ENCODE measurements at regions not wholly inside any gene's neighbourhood (a gene's known extent, or its start where the extent isn't known, plus 50 kb on each side); places are given as distances from the start of the nearest gene placed in this dataset.

DNA sequence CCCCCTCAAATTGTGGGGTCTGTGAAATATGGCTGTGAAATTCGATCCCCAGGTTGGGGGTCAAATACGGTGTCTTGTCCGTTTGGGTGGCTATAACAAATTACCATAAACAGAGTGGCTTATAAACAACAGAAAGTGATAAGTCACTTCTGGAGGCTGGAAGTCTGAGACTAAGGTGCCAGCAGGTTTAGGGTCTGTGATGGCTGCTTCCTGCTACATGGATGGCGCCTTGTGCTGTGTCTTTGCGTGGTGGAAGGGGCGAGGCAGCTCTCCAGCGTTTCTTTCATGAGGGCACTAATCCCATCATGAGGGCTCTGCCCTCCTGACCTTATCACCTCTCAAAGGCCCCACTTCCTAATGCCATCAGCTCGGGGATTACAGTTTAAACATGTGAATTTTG, 120.0 kb downstream of the IRF8 start:
- DNase-seq (ENCODE audit: low read depth in 1 of 2, low spot score in 1 of 2) (no peak), FAIRE-seq (no peak), ATAC-seq (no peak)
- Histone ChIP-seq H3K4me2 (no peak overlapping the region), H3K4me1 (no peaks in the 10 kb centered on the region), H3K9me3 (peaks cover 40% of the 10 kb centered on the region), H3K4me3 (no peak overlapping the region), H3K27ac (no peak overlapping the region)
- 41% methylated on average over 8 of the region's 8 CpGs for WGBS (ENCODE audit: missing lambda C conversion rate)
- ChIA-PET CTCF (interaction anchor here (0.6 to 19.3 kb wide), 6 partner anchors 10 to 405 kb away, joined by 3 to 405 read pairs (median 4); no protein-coding TSS in a partner anchor), POLR2A (no interaction called here)
- TF ChIP-seq ESRRA (IDR thresholded peaks at IDR 0.05; ENCODE audit: borderline replicate concordance, low read length) (no peak), CHD4 (IDR thresholded peaks at IDR 0.05; ENCODE audit: borderline replicate concordance) (no peak), POLR2AphosphoS2 (conservative IDR thresholded peaks at IDR 0.05; ENCODE audit: low read length) (no peak), PHF8 (IDR thresholded peaks at IDR 0.05; ENCODE audit: borderline replicate concordance, low read depth) (no peak), SMC3 (IDR thresholded peaks at IDR 0.05) (no peak), JUNB (IDR thresholded peaks at IDR 0.05) (no peak), RNF2 (IDR thresholded peaks at IDR 0.05; ENCODE audit: borderline replicate concordance, low read depth) (no peak)

DNA sequence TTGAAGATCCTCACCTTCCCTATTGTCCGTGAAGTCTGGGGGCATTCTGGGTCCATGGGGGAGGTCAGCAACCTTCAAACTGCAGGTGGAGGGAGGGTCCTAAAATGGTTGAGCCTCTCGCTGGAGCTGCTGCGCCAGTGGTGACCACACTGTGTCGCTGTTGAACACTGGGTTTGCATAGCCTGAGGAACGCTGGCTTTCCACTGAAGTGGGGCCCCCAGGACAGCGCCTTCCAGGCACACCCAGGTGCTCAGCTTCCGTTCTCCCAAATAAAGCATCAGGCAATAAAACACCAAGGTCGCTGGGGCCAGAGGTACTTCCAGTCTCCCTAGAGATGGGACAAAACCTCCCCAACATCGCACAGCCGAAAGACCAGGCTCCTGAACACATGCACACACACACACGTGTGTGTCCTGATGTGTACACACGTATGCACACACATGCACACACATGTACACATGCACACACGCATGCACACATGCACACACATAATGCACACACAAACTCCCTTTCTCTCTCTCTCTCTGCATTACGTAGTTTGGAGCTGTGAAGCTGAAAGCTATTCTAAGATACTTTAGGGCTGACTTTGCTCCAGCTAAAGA, 120.6 kb downstream of the IRF8 start:
- Histone ChIP-seq H3K4me2 (no peak overlapping the region), H3K4me3 (no peak overlapping the region), H3K27ac (no peak overlapping the region), H3K4me1 (no peaks in the 10 kb centered on the region), H3K9me3 (peaks cover 46% of the 10 kb centered on the region)
- 20% methylated on average over 11 of the region's 14 CpGs for WGBS (ENCODE audit: missing lambda C conversion rate)
- FAIRE-seq (no peak), ATAC-seq (no peak), DNase-seq (ENCODE audit: low read depth in 1 of 2, low spot score in 1 of 2) (peak in 1 of 2 experiments; percentile 22)
- TF ChIP-seq CBX2 (IDR thresholded peaks at IDR 0.05; ENCODE audit: borderline replicate concordance, low read depth) (no peak), EP300 (IDR thresholded peaks at IDR 0.05) (no peak), TP53 (CRISPR knock-in tag; IDR thresholded peaks at IDR 0.05) (no peak), FOSB (CRISPR knock-in tag; IDR thresholded peaks at IDR 0.05) (no peak)
- ChIA-PET CTCF (interaction anchor here (1.0 to 19.3 kb wide), 4 partner anchors 9 to 206 kb away, joined by 3 to 405 read pairs (median 36); no protein-coding TSS in a partner anchor), POLR2A (no interaction called here)

DNA sequence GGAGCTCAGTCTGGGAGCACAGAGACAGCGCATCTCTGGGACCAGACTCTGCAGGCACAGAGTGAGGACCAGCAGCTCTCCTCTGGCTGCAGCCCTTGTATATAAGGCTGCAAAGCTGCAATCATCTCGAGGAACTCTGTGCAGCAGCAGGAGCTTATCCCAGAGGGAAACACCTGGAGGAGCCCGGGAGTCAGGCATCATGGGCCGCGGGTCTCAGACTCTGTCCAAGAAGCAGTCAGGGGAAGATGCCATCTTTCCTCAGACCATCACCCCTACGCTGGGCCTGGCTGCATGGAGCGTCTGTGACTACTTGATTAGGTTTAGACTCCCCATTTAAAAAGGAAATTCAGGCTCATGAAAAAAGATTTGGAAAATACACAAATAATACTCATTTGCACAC, 122.0 kb downstream of the IRF8 start:
- ATAC-seq: no peak
- Histone ChIP-seq H3K4me2 (no peak overlapping the region), H3K27ac (no peak overlapping the region), H3K9me3 (peaks cover 55% of the 10 kb centered on the region), H3K4me3 (no peak overlapping the region), H3K4me1 (no peaks in the 10 kb centered on the region)
- CTCF ChIA-PET: interaction anchor here (1.0 to 19.3 kb wide), 2 partner anchors 10 to 201 kb away, joined by 3 to 405 read pairs; no protein-coding TSS in a partner anchor
- no peak for FAIRE-seq
- WGBS (ENCODE audit: missing lambda C conversion rate): 49% methylated on average over 7 of the region's 7 CpGs
- POLR2A ChIA-PET: no interaction called here
- no peak for DNase-seq (ENCODE audit: low read depth in 1 of 2, low spot score in 1 of 2)
- no peak for TF ChIP-seq KDM5A (IDR thresholded peaks at IDR 0.05)
- no peak for TF ChIP-seq EHMT2 (IDR thresholded peaks at IDR 0.05; ENCODE audit: low read depth)
- TF ChIP-seq, protein P1, sequence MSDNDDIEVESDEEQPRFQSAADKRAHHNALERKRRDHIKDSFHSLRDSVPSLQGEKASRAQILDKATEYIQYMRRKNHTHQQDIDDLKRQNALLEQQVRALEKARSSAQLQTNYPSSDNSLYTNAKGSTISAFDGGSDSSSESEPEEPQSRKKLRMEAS (IDR thresholded peaks at IDR 0.05): no peak
- no peak for TF ChIP-seq HOXB13 (CRISPR knock-in tag; IDR thresholded peaks at IDR 0.05; ENCODE audit: low read depth)
- no peak for TF ChIP-seq JUNB (IDR thresholded peaks at IDR 0.05)
- no peak for TF ChIP-seq FOSB (CRISPR knock-in tag; IDR thresholded peaks at IDR 0.05)
- no peak for TF ChIP-seq PHF8 (IDR thresholded peaks at IDR 0.05; ENCODE audit: borderline replicate concordance, low read depth)
- no peak for TF ChIP-seq RARB (CRISPR knock-in tag; IDR thresholded peaks at IDR 0.05)
- no peak for TF ChIP-seq POLR2A (IDR thresholded peaks at IDR 0.05; ENCODE audit: low read length)
- TF ChIP-seq, protein P2, sequence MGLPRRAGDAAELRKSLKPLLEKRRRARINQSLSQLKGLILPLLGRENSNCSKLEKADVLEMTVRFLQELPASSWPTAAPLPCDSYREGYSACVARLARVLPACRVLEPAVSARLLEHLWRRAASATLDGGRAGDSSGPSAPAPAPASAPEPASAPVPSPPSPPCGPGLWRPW (IDR thresholded peaks at IDR 0.05): no peak
- TF ChIP-seq HOXA7 (CRISPR knock-in tag; IDR thresholded peaks at IDR 0.05): no peak
- no peak for TF ChIP-seq CBX2 (IDR thresholded peaks at IDR 0.05; ENCODE audit: borderline replicate concordance, low read depth)
- no peak for TF ChIP-seq ZNF302 (CRISPR knock-in tag; IDR thresholded peaks at IDR 0.05)
- no peak for TF ChIP-seq GATA3 (IDR thresholded peaks at IDR 0.05; ENCODE audit: borderline replicate concordance)
- TF ChIP-seq, protein P3, sequence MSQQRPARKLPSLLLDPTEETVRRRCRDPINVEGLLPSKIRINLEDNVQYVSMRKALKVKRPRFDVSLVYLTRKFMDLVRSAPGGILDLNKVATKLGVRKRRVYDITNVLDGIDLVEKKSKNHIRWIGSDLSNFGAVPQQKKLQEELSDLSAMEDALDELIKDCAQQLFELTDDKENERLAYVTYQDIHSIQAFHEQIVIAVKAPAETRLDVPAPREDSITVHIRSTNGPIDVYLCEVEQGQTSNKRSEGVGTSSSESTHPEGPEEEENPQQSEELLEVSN (IDR thresholded peaks at IDR 0.05; ENCODE audit: borderline replicate concordance, low read depth): no peak
- TF ChIP-seq, protein P4, sequence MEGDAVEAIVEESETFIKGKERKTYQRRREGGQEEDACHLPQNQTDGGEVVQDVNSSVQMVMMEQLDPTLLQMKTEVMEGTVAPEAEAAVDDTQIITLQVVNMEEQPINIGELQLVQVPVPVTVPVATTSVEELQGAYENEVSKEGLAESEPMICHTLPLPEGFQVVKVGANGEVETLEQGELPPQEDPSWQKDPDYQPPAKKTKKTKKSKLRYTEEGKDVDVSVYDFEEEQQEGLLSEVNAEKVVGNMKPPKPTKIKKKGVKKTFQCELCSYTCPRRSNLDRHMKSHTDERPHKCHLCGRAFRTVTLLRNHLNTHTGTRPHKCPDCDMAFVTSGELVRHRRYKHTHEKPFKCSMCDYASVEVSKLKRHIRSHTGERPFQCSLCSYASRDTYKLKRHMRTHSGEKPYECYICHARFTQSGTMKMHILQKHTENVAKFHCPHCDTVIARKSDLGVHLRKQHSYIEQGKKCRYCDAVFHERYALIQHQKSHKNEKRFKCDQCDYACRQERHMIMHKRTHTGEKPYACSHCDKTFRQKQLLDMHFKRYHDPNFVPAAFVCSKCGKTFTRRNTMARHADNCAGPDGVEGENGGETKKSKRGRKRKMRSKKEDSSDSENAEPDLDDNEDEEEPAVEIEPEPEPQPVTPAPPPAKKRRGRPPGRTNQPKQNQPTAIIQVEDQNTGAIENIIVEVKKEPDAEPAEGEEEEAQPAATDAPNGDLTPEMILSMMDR (IDR thresholded peaks at IDR 0.05): no peak
- TF ChIP-seq CBX8 (IDR thresholded peaks at IDR 0.05): no peak

Data from A549 (cell line).